GM12891 (cell line): ENCODE measurements at regions not wholly inside any gene's neighbourhood (a gene's known extent, or its start where the extent isn't known, plus 50 kb on each side); places are given as distances from the start of the nearest gene placed in this dataset.

Source experiments
- PAX5 ChIP-seq: IDR thresholded peaks from 2 replicates; pipeline ENCODE4 v1.6.1; 2011; ENCODE audit warnings: low read length, moderate library complexity, mild to moderate bottlenecking; ENCODE audit not compliant: insufficient read depth, severe bottlenecking
- POLR2A ChIP-seq: IDR thresholded peaks from 2 replicates; pipeline ENCODE4 v1.6.1; 2011; ENCODE audit warnings: low read depth, low read length, control low read depth
- POLR2AphosphoS5 ChIP-seq: IDR thresholded peaks from 2 replicates; pipeline ENCODE4 v1.6.1; 2011; ENCODE audit warnings: low read depth, low read length, control low read depth
- SPI1 ChIP-seq: IDR thresholded peaks from 2 replicates; pipeline ENCODE4 v1.6.1; 2011; ENCODE audit warnings: low read depth, low read length, control low read depth
- TAF1 ChIP-seq: IDR thresholded peaks from 2 replicates; pipeline ENCODE4 v1.6.1; 2011; ENCODE audit warnings: low read depth, low read length, control low read depth

- no peak for TF ChIP-seq POLR2A
- no peak for TF ChIP-seq POLR2AphosphoS5
- TF ChIP-seq TAF1: no peak
- no peak for TF ChIP-seq SPI1
- no peak for TF ChIP-seq PAX5
Measured at GRCh38 chr14:41235466-41235865, 371.2 kb upstream of the LRFN5 start.
